OCI-LY3 (cell line): ENCODE measurements at regions not wholly inside any gene's neighbourhood (a gene's known extent, or its start where the extent isn't known, plus 50 kb on each side); places are given as distances from the start of the nearest gene placed in this dataset.
"Not testable (repeated sequence)": the region's sequence is repeated elsewhere in the genome, so short reads cannot be mapped to it uniquely, and the experiment has no call there.

Source experiments
- H2AFZ ChIP-seq: fragments of 200-600, 300-600 bp; shearing (Covaris generic); 2 replicates; pipeline ENCODE4 v1.6.0; 2014; ENCODE audit warnings: antibody characterized with exemption, low read depth, low read length
- H3K27ac ChIP-seq: fragments of 200-600, 300-600 bp; sonication (generic); 2 replicates; pipeline ENCODE4 v1.5.1; 2014; ENCODE audit warnings: mild to moderate bottlenecking, low read length, moderate library complexity, mixed read lengths
- H3K27me3 ChIP-seq: fragments of 200-600, 300-600 bp; sonication (generic); 2 replicates; pipeline ENCODE4 v1.6.1; 2014; ENCODE audit warnings: low read depth, low read length, mixed read lengths
- H3K36me3 ChIP-seq: fragments of 200-600, 300-600 bp; sonication (generic); replicated peaks from 2 replicates; pipeline ENCODE3; 2014; ENCODE audit warnings: low read depth, low read length, mixed read lengths
- H3K4me1 ChIP-seq: fragments of 300-600, 200-600 bp; sonication (generic); 2 replicates; pipeline ENCODE4 v1.6.1; 2014; ENCODE audit warnings: low read length, mixed read lengths
- H3K4me2 ChIP-seq: fragments of 200-600, 300-600 bp; sonication (generic); 2 replicates; pipeline ENCODE4 v1.6.1; 2014; ENCODE audit warnings: low read length, mixed read lengths
- H3K4me3 ChIP-seq: fragments of 300-600, 200-600 bp; sonication (generic); 2 replicates; pipeline ENCODE4 v1.5.1; 2014; ENCODE audit warnings: antibody characterized with exemption, mild to moderate bottlenecking, low read length, moderate library complexity
- H3K79me2 ChIP-seq: fragments of 300-600, 200-600 bp; shearing (Covaris generic); 2 replicates; pipeline ENCODE4 v1.6.1; 2014; ENCODE audit warnings: mild to moderate bottlenecking, low read length, mixed read lengths
- H3K9ac ChIP-seq: fragments of 300-600, 200-600 bp; shearing (Covaris generic); 2 replicates; pipeline ENCODE4 v1.6.0; 2014; ENCODE audit warnings: mild to moderate bottlenecking, low read length, moderate library complexity
- H3K9me3 ChIP-seq: fragments of 200-600, 300-600 bp; shearing (Covaris generic); 2 replicates; pipeline ENCODE4 v1.6.1; 2014; ENCODE audit warnings: low read length, mixed read lengths; ENCODE audit not compliant: insufficient read depth
- H4K20me1 ChIP-seq: fragments of 200-600, 300-600 bp; sonication (generic); 2 replicates; pipeline ENCODE4 v1.6.1; 2016; ENCODE audit warnings: low read length, mixed read lengths; ENCODE audit not compliant: insufficient read depth
- EZH2phosphoT487 ChIP-seq: fragments of 200-600 bp; shearing (Covaris generic); IDR thresholded peaks from 2 replicates; pipeline ENCODE4 v1.6.1; 2018; ENCODE audit warnings: antibody characterized with exemption, mixed run types, low read depth
- TF ChIP-seq, protein P1 (sequence below): fragments of 200-600, 300-600 bp; sonication (generic); IDR thresholded peaks from 2 replicates; pipeline ENCODE4 v1.5.1; 2014; ENCODE audit warnings: antibody characterized with exemption, low read length, low read depth

DNA sequence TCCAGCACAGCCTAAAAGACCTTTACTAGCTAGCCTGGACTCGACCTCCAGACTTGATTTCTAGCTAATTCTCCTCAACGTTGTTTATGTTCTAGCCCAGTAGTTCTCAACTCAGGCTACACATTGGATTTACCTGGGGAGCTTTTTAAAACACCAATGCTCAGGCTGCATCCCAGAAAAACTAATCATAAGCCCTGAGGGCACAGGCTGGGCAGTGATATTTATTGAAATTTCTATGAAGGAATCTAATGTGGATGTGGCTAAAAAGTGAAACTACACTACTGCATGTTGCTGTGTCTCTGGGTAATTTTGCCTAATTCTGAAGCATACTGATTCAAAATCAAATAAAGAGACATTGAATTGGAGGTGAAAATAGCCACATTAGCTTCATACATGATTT, 479.4 kb downstream of the KCNT2 start:
- H3K4me2 ChIP-seq: no peak overlapping the region
- TF ChIP-seq, protein P1, sequence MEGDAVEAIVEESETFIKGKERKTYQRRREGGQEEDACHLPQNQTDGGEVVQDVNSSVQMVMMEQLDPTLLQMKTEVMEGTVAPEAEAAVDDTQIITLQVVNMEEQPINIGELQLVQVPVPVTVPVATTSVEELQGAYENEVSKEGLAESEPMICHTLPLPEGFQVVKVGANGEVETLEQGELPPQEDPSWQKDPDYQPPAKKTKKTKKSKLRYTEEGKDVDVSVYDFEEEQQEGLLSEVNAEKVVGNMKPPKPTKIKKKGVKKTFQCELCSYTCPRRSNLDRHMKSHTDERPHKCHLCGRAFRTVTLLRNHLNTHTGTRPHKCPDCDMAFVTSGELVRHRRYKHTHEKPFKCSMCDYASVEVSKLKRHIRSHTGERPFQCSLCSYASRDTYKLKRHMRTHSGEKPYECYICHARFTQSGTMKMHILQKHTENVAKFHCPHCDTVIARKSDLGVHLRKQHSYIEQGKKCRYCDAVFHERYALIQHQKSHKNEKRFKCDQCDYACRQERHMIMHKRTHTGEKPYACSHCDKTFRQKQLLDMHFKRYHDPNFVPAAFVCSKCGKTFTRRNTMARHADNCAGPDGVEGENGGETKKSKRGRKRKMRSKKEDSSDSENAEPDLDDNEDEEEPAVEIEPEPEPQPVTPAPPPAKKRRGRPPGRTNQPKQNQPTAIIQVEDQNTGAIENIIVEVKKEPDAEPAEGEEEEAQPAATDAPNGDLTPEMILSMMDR: no peak
- no peak for TF ChIP-seq EZH2phosphoT487

DNA sequence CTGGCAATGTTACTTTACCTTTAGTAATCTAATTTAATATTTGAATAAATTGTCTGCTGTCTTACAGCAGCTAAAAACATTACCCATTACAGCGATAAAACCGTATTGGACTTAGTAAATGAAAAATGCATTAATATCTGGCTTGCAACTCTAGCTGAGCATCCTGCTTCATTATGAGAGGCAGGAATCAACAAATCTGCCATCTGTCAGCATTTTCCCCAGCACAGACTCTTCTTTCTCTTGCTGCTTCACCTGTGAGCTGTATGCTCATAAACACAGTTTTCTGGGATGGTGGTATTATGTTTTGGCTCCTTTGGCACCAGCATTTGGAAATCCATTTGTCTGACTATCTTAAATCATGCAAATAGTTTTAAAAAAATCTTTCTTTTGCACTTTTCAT, 487.1 kb downstream of the KCNT2 start:
- Histone ChIP-seq H2AFZ (no peak overlapping the region), H3K9me3 (no peaks in the 10 kb centered on the region), H3K79me2 (no peaks in the 10 kb centered on the region), H3K36me3 (no peaks in the 10 kb centered on the region), H3K27ac (no peak overlapping the region), H4K20me1 (no peaks in the 10 kb centered on the region), H3K4me3 (no peak overlapping the region), H3K9ac (no peak overlapping the region), H3K4me2 (no peak overlapping the region), H3K4me1 (no peaks in the 10 kb centered on the region), H3K27me3 (no peaks in the 10 kb centered on the region)
- TF ChIP-seq, protein P1: no peak
- no peak for TF ChIP-seq EZH2phosphoT487

More for the DNA sequence above, 479.4 kb downstream of the KCNT2 start:
- Histone ChIP-seq H3K27ac (no peak overlapping the region), H4K20me1 (no peaks in the 10 kb centered on the region), H3K27me3 (no peaks in the 10 kb centered on the region), H3K79me2 (no peaks in the 10 kb centered on the region), H3K4me3 (no peak overlapping the region), H3K9me3 (no peaks in the 10 kb centered on the region), H2AFZ (no peak overlapping the region), H3K4me1 (0 out of 2 replicates have a peak, but pooled peaks cover 4% of the 10 kb centered on the region), H3K36me3 (no peaks in the 10 kb centered on the region), H3K9ac (no peak overlapping the region)

DNA sequence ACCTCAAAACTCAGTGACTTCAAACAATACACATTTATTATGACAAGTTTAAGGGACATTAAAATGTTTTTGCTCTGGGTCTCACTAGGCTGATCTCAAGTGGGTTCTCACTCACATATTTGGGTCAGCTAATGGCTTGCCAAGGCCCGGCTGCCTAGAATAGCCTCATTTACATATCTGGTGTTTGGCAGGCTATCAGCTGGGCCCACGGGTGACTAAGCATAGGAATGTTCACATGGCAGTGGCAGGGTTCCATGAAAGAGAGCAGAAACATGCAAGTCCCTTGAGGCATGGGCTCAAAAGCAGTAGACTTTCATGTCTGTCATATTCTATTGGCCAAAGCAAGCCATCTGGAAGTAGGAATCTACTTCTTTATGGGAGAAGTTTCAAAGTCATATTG, 492.6 kb downstream of the KCNT2 start:
- no peaks in the 10 kb centered on the region for H3K36me3 ChIP-seq
- H4K20me1 ChIP-seq: no peaks in the 10 kb centered on the region
- no peaks in the 10 kb centered on the region for H3K9me3 ChIP-seq
- H3K4me3 ChIP-seq: no peak overlapping the region
- H3K4me2 ChIP-seq: no peak overlapping the region
- no peaks in the 10 kb centered on the region for H3K27me3 ChIP-seq
- H3K79me2 ChIP-seq: no peaks in the 10 kb centered on the region
- TF ChIP-seq EZH2phosphoT487: no peak
- TF ChIP-seq, protein P1: no peak
- H3K9ac ChIP-seq: no peak overlapping the region
- no peaks in the 10 kb centered on the region for H3K4me1 ChIP-seq
- no peak overlapping the region for H2AFZ ChIP-seq
- no peak overlapping the region for H3K27ac ChIP-seq

DNA sequence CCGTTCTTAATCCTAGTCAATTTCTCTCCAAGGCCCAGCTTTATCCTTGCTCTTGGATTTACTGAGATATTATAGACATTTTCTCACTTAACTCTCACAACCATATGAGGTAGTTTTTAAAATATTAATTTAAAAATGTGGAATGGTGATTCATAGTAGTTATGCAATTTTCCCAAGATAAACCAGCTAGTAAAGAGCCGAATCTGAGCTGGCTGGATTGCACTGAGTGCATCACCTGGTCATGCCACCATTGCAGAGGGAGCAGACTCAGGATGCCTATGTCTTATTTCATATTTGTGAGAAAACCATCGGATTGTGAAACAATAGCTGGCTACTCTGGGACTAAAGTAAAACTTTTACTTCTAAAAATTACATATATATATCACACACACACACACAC, 494.0 kb downstream of the KCNT2 start:
- H3K9me3 ChIP-seq: no peaks in the 10 kb centered on the region

DNA sequence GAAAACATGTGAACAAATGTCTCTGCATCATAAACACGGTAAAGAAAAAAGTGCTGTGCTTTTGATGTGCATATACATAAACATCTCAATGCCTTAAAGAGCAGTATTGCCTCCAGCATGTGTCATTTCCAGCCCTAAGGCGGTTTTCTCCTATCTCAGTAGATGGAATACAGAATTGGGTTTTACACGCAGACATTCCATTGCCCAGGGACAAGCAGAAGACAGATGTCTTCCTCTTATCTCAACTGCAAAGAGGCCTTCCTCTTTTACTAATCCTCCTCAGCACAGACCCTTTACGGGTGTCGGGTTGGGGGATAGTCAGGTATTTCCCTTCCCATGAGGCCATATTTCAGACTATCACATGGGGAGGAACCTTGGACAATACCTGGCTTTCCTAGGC, 499.2 kb downstream of the KCNT2 start:
- H3K4me3 ChIP-seq, H3K36me3 ChIP-seq, H3K27me3 ChIP-seq, H3K4me2 ChIP-seq, H2AFZ ChIP-seq, H3K4me1 ChIP-seq, H3K79me2 ChIP-seq, H3K9me3 ChIP-seq, H3K27ac ChIP-seq, H4K20me1 ChIP-seq, H3K9ac ChIP-seq: not testable (repeated sequence)

More for the DNA sequence above, 494.0 kb downstream of the KCNT2 start:
- Histone ChIP-seq H3K4me1 (no peaks in the 10 kb centered on the region), H3K79me2 (no peaks in the 10 kb centered on the region), H2AFZ (no peak overlapping the region), H3K9ac (no peak overlapping the region), H3K4me2 (no peak overlapping the region), H3K27me3 (no peaks in the 10 kb centered on the region), H3K4me3 (no peak overlapping the region), H4K20me1 (no peaks in the 10 kb centered on the region), H3K27ac (no peak overlapping the region), H3K36me3 (no peaks in the 10 kb centered on the region)
- TF ChIP-seq, protein P1: no peak
- TF ChIP-seq EZH2phosphoT487: no peak
